HG02610 (cell line): ENCODE measurements at regions not wholly inside any gene's neighbourhood (a gene's known extent, or its start where the extent isn't known, plus 50 kb on each side); places are given as distances from the start of the nearest gene placed in this dataset.
"Not testable (repeated sequence)": the region's sequence is repeated elsewhere in the genome, so short reads cannot be mapped to it uniquely, and the experiment has no call there.

Experiments used
- ATAC-seq: cut with Tn5 transposase; IDR thresholded peaks from one replicate; pipeline ENCODE4 v1.9.1; 2021; ENCODE audit warnings: mild to moderate bottlenecking, moderate library complexity; ENCODE audit not compliant: unreplicated experiment

DNA sequence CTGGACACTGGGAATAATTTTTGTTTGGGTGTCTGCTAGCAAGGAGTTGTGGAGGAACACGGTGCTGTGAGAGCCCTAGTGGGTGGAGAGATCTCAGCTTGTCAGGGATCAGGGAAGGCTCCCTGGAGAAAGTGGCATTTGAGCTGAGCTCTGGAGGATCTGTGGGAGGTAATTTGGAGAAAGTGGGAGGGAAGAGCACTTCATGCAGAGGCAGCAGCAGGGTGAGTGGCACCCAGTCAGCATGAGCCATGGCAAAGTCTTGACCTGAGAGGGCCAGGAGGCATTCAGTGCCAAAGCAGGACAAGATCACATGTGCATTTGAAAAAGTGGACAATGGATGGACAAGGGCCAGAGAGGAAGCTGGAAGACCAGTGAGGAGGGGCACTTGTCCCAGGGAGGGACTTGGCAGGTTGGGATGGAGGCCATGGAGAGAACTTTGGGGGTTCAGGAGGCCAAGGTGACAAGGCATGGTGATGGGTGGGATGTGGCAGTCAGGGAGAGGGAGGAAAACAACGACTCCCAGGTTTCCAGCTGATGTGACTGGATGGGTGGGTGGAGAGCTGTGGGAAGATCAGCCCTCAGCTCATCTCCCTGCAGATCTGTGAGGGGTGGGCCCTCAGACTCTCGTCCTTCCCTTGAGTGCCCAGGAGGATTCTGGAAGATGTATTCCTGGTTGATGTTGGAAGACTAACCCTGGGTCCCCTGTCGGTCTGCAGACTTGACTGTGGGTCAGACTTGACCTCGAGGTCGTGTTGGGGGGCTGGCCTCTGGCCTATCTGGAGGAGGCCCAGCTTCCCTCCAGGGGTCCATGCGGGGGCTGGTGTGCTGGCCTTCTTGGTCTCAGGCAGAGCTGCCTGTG, 68.9 kb upstream of the PITX1 start:
- ATAC-seq = no peak

GRCh38 chr5:135100431-135100830, 66.4 kb upstream of the PITX1 start:
- ATAC-seq = no peak

DNA sequence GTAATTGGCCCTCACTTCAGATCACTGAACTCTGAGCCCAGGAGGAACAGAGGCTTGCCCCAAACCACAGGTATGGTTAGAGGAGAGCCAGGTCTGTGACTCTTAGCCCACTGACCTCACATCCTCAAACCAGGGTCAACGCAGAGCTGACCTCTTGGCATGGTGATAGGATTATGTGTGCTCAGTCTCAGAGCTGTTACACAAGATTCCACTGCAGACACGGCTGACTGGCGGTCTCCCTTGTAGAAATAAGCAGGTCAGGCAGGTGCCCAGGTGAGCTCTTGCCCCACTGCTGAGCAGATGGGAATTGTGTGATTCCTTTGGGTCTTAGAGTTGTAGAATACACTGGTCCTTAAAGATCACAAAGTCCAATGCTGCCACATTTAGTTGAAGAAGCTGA, 66.0 kb upstream of the PITX1 start:
- no peak for ATAC-seq

DNA sequence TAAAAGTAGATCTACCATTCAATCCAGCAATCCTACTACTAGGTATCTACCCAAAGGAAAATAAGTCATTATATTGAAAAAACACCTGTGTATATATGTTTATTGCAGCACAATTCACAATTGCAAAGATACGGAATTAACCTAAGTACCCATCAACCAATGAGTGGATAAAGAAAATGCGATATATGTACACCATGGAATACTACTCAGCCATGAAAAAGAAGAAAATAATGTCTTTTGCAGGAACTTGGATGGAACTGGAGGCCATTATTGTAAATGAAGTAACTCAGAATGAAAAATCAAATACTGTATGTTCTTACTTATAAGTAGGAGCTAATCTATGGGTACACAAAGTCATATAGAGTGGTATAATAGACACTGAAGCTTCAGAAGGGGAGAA, 63.4 kb upstream of the PITX1 start:
- ATAC-seq = no peak

GRCh38 chr5:135095871-135096270, 61.8 kb upstream of the PITX1 start:
- ATAC-seq = no peak

DNA sequence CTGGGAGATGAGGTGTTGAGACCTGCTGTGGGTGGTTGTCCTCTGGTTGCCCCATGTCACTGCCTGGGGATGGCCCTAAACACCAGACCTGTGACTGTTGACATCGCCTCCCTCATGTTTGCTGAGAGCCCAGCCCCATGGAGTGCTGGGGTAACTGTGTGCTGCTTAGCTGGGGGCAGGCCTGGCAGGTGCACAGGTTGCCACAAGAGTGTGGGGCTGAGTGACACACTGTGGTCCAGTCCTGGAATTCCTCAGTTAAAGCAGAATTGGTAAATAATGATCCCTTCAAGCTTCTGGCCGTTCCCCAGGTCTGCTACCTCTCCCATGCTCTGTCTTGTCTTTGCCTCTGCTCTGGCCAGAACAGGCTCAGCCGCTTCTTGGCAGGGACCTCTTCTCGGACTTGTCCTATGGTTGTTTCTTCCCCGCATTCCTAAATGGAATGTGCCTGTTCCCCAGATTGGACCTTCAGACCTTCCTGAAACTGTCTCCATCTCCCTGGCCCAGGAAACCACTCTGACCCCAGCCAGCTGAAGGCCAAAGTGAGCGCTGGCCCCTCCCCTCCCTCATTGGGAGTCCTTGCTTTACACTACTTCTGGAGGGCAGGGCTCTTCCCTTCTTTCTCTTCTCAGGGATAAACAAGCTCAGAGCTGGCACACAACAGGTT, 61.2 kb upstream of the PITX1 start:
- no peak for ATAC-seq

DNA sequence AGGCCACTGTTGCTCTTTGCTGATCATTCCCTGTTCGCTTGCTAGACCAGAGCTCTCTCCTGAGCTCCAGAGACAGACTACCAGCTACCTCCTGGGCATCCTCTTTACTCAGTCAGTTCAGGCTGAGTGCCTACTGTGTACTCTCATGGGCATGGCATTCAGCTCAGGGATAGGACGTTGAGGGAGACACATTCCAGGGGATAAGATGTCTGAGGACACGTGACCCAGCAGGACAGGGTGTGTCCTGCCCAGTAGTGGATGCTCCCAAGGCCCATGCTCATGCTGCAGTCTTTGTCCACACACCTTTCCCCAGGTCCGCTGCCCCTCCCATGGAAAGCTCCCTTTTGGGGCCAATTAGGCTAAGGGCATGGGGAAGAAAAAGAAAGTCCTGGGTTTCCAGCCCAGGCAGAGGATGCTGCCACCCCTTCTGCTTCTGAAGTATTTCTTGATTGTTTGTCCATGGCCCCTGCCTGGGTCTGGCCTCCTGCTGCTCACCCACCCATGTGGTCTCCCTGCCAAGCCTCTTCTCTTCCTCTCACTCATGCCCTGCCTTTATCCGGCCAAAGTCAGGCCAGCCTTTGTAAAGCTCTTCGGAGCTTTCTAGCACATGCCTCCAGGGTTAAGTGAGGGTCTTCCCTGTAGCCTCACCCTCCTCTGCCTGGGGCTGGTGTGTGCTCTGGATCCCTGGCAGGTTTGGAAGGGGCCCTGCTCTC, 60.5 kb upstream of the PITX1 start:
- no peak for ATAC-seq

- not testable (repeated sequence) for ATAC-seq
Observed at GRCh38 chr5:135093483-135093882, 59.5 kb upstream of the PITX1 start.

DNA sequence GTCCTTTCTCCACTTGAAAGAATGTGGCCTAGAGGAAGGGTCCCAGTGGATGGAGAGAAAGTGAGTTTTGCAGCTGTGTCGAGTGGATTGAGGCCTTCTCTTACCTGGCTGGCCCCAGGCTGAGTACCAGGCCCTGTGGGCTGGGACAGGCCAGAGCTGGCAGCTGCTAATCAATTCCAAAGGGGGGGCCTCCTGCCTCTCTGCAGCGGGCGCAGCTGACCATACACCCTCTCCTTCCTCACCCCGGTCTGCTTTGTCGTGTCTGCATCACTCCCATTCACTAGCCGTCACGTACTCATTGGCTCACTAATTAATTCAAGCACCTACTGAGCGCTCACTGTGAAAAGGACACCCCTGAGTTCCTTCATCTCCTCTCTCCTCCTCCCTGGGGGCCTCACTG, 58.4 kb upstream of the PITX1 start:
- ATAC-seq = no peak

DNA sequence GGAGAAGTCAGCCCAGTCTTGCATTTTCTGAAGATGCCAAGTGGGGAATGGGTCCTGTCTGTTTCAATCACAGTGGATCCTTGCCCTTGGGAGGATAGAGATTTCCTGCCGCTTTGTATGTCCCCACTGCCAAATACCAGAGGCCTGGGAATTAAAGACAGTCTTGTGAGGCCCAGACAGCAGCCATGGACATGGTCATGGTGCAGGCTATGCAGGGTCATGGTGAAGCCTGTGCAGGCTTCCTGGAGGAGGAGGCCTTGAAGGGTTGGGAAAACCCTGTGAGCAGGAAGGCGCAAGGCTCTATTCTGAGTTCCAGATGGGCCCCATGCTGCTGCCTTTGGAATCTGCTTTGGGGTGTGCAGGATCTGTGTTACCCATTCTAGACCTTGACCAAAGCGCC, 57.3 kb upstream of the PITX1 start:
- ATAC-seq = no peak

GRCh38 chr5:135089912-135090311, 55.9 kb upstream of the PITX1 start:
- ATAC-seq = no peak

GRCh38 chr5:135088911-135089310, 54.9 kb upstream of the PITX1 start:
- ATAC-seq = no peak

DNA sequence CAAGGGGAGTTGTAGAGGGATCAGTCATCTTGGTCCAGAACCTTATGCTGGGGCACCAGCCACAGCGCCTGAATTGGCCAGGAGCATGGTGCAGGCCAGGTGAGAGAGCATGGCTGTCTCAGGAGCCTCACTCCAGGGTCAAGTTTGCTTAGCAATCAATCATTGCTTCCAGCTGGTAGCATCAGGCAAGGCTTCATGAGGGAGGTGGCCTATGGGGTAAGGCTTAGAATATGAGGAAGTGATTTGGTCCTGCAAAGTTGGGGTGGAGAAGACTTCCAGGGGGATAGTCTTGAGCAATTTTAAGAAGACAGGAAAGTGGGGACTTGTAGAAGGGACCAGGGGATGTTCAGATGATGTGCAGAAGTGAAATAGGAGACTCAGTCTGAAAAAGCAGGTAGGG, 53.9 kb upstream of the PITX1 start:
- no peak for ATAC-seq

- ATAC-seq = no peak
Observed at GRCh38 chr5:135085936-135086725, 52.1 kb upstream of the PITX1 start.

DNA sequence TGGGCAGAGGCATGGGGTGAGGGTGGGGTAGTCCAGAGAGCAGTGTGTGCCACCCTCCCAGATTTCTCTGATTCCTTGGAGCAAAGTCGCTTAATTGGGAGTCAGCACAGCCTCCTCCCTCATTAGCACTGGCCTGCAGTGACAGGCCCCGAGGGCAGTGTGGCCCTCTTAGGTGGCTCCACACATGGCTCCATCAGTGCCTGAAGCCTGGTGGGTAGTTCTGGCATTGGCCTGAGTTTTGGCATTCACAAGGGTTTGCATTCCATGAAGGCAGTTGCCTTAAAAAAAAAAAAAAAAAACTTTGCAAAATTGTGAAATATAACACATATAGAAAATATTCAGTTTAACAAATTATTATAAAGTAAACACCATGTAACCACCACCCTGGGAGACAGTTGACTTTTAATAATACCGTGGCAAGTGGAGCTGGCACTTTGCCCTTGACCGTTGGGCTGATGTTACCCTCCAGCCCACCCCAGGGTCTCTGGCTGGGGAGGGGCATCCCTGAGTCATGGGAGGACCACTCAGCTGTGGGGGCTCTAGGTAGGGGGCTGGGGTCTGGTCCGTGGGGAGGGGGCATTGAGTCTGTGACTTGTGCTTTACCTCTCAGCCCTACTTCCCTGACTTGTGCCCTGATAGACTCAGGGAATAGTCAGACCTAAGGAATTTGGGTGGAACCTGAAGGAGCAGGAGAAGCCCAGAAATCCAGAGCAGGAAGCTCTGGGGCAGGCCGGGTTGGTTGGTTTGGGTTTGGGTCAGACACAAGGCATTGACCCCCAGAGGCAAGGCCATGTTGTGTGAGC, 51.3 kb upstream of the PITX1 start:
- ATAC-seq = no peak
